GM12875 (cell line): ENCODE measurements at regions not wholly inside any gene's neighbourhood (a gene's known extent, or its start where the extent isn't known, plus 50 kb on each side); places are given as distances from the start of the nearest gene placed in this dataset.

ENCODE experiments used
- H3K4me3 ChIP-seq: one replicate; pipeline ENCODE4 v1.5.1; 2011; ENCODE audit warnings: low read depth, low read length, control low read depth
- TF ChIP-seq, protein P1 (sequence below): IDR thresholded peaks from 2 replicates; pipeline ENCODE4 v1.5.1; 2011; ENCODE audit warnings: low read depth, mild to moderate bottlenecking, control low read depth, inconsistent platforms, low read length, moderate library complexity, borderline replicate concordance; ENCODE audit not compliant: insufficient read depth

DNA sequence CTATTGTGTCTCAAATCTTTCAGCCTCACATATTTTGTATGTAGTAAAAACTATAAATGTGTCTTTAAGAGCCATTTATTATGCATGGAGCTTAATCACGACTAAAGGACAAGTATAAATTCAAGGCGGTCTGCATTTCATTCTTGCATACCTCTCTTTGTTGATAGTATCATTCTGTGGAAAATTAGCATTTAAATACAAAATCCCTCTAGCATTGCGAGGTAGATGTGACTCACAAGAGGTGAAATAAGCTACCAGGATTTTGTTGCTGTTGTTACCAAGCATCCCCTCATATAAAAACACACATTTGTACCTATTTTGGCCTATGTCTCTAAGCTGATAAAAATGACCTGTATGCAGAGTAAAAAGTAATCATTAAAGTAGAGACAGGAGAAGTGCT, 537.4 kb upstream of the LUZP2 start:
- H3K4me3 ChIP-seq, result no peak overlapping the region
- TF ChIP-seq, protein P1, sequence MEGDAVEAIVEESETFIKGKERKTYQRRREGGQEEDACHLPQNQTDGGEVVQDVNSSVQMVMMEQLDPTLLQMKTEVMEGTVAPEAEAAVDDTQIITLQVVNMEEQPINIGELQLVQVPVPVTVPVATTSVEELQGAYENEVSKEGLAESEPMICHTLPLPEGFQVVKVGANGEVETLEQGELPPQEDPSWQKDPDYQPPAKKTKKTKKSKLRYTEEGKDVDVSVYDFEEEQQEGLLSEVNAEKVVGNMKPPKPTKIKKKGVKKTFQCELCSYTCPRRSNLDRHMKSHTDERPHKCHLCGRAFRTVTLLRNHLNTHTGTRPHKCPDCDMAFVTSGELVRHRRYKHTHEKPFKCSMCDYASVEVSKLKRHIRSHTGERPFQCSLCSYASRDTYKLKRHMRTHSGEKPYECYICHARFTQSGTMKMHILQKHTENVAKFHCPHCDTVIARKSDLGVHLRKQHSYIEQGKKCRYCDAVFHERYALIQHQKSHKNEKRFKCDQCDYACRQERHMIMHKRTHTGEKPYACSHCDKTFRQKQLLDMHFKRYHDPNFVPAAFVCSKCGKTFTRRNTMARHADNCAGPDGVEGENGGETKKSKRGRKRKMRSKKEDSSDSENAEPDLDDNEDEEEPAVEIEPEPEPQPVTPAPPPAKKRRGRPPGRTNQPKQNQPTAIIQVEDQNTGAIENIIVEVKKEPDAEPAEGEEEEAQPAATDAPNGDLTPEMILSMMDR, result no peak

DNA sequence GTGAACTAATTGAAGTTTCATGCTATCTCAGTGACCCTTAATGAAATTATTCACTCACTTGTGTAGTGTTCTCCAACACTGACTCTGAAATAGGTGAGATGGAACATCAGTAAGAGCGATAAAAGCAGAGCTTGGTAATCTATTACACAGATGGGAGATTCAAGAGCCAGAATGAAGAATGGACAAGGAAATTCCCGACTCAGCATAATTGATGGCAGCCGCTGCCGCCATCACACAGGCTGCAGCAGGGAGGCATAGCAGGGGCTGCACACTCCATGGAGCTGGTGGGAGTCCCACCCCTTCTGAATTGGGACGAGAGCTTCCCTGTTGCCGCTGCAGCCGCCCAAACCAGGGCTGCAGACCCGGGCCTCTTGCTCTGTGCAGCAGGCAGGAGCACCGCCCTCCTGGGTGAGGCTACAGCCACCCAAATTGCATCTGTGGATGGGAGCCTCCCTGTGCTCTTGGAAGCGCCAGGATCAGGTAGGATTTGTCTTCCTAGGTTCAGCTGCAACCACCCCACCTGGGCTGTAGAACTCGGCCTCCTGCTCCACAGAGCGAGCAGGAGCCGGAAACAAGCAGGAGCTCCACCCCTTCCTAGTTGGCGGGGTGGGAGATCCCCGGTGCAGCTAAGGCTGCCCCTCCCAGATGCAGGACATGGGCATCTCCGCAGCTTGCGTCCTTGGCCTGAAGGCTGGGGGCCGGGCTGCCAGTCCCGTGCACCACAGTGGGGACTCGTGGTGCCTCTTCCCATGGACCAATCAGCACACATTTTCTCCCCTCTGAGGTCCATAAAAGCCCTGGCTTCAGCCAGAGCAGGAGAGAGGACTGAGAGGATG, 535.1 kb upstream of the LUZP2 start:
- TF ChIP-seq, protein P1, result no peak

DNA sequence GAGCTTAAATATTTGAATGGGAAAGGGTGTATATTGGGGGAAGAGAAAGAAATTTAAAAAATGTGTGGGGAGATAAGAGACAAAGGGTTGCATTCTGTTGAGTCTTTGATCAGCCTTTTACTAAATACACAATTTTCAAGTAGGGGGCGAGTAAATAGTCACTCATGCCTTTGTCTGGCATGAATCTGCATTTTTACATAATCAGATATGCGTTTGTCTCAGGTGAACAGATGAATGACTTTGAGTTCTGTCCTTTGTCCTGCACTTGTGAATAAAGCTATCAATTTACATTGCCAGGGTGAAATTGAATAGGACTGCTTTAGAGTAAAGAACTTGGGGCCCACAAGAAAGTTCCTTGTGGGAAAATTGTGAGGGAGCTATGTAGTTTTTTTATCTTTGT, 523.6 kb upstream of the LUZP2 start:
- TF ChIP-seq, protein P1, result no peak

More for the DNA sequence above, 535.1 kb upstream of the LUZP2 start:
- H3K4me3 ChIP-seq, result no peak overlapping the region

DNA sequence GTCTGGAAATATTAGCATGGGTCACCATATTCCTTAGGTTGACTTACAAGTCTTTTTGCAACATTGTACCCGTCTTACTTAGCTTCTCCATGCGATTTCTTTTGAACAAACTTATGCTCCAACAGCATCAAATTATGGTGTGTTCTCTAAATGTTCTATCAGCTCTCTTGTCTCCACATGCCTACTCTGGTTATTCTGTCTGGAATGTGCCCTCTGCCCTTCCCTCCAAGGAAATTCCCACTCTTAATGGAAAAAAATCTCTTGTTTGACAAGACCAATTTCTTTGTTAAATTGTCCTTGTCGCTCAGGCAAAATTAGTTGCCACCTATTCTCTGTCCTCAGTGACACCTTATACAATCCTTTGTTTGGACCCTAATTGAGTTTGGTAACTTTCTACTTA, 522.8 kb upstream of the LUZP2 start:
- TF ChIP-seq, protein P1, result no peak
- H3K4me3 ChIP-seq, result no peak overlapping the region

More for the DNA sequence above, 523.6 kb upstream of the LUZP2 start:
- no peak overlapping the region for H3K4me3 ChIP-seq

DNA sequence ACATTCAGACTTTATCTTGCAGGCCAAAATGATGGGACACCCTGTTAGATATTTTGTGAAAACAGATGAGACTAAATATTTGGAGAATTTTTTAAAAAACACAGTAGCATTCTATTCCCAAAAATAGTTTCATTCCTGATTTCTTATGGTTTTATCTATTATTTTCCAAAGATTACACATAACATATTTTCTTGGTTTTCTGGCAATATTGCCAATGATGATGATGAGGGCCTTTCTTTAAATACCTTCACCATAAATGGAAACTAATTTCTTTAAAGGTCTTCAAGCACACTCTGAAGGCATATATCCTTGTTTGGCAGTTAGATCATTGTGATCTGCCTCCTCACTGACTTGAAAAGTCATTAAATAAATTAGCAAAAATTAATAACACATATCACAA, 522.3 kb upstream of the LUZP2 start:
- TF ChIP-seq, protein P1, result no peak

DNA sequence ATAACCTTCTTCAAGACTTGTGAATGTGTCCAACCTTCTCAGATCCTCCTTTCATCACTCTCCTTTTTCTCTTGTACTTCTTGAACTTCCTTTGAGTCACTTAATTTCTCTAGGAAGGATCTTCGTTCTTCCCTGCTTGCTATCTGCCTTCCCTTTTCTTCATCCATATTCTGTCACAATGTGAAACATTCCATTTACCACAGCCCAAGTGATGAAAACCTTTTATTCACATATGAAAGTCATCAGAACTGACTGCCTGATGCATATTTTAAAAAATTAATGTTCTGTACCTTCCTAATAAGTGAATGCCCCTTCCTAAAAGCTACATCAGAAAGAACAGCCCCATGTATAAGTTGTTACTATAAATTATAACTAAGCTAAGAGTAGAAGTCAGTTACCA, 520.4 kb upstream of the LUZP2 start:
- TF ChIP-seq, protein P1, result no peak

More for the DNA sequence above, 522.3 kb upstream of the LUZP2 start:
- H3K4me3 ChIP-seq, result no peak overlapping the region

DNA sequence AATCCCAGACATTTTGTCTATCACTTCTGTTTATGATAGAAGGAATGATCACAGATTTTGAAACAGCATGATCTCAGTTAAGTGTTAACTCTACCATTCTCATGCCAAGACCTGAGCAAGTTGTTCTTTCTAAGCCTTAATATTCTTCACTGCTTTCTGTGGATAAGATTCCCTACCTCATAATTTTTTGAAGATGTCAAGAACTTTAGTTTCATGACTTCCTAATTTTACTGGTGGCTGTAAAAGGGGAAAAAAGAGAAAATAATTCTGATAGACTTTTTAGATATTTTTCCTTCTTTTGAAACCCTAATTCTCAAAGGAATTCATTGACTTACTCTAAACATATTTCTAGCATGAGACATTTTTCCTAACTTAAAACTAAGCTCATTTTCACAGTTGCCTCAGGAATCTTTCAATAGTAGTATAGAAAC, 520.0 kb upstream of the LUZP2 start:
- no peak overlapping the region for H3K4me3 ChIP-seq

More for the DNA sequence above, 520.4 kb upstream of the LUZP2 start:
- no peak overlapping the region for H3K4me3 ChIP-seq

More for the DNA sequence above, 520.0 kb upstream of the LUZP2 start:
- TF ChIP-seq, protein P1, result no peak
